ENCODE measurements at regions not wholly inside any gene's neighbourhood (a gene's known extent, or its start where the extent isn't known, plus 50 kb on each side); places are given as distances from the start of the nearest gene placed in this dataset.

DNA sequence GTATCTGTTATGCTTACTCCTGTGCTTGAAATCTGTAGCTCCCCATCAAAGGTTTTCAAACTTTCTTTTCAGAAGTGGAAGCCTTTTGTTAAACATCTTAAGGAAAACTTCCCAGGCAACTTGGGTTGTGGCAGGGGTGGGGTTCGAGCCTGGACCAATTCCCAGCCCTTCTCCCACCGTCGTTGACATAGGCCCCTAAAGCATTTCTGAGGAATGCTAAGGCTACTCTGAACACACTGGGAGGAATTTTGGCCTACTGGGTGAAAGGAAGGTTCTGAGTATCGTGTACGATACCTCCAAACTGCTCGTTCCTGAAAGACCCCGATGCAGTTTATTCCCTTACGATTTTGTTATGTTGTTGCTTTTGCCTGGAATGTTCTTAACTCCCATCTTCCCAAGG is 56.1 kb upstream of the PMFBP1 start:
- TF ChIP-seq, protein P1, sequence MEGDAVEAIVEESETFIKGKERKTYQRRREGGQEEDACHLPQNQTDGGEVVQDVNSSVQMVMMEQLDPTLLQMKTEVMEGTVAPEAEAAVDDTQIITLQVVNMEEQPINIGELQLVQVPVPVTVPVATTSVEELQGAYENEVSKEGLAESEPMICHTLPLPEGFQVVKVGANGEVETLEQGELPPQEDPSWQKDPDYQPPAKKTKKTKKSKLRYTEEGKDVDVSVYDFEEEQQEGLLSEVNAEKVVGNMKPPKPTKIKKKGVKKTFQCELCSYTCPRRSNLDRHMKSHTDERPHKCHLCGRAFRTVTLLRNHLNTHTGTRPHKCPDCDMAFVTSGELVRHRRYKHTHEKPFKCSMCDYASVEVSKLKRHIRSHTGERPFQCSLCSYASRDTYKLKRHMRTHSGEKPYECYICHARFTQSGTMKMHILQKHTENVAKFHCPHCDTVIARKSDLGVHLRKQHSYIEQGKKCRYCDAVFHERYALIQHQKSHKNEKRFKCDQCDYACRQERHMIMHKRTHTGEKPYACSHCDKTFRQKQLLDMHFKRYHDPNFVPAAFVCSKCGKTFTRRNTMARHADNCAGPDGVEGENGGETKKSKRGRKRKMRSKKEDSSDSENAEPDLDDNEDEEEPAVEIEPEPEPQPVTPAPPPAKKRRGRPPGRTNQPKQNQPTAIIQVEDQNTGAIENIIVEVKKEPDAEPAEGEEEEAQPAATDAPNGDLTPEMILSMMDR (IDR thresholded peaks at IDR 0.05): no peak
- no peak for TF ChIP-seq POLR2A (IDR thresholded peaks at IDR 0.05; ENCODE audit: low read depth)
- no peak for TF ChIP-seq EP300 (IDR thresholded peaks at IDR 0.05)
- no peak for TF ChIP-seq POLR2AphosphoS5 (IDR thresholded peaks at IDR 0.05)

Data from esophagus muscularis mucosa (tissue), 4 donors.